Nephron progenitor cell (in vitro differentiated cells): ENCODE measurements at regions not wholly inside any gene's neighbourhood (a gene's known extent, or its start where the extent isn't known, plus 50 kb on each side); places are given as distances from the start of the nearest gene placed in this dataset.

Source experiments
- DNase-seq: peaks from one replicate; pipeline ENCODE4 v3.0.0; 2021
- H3K27ac Mint-ChIP-seq: 2 replicates; pipeline ENCODE4 v1.8.0; 2021; ENCODE audit warnings: mild to moderate bottlenecking, moderate library complexity, mixed read lengths
- H3K27me3 Mint-ChIP-seq: 2 replicates; pipeline ENCODE4 v1.8.0; 2021; ENCODE audit warnings: mild to moderate bottlenecking, low read depth, mixed read lengths; ENCODE audit not compliant: poor library complexity
- H3K36me3 Mint-ChIP-seq: 2 replicates; pipeline ENCODE4 v1.8.0; 2021; ENCODE audit warnings: low read depth, mixed read lengths
- H3K4me1 Mint-ChIP-seq: 2 replicates; pipeline ENCODE4 v1.8.0; 2021; ENCODE audit warnings: mixed read lengths
- H3K4me3 Mint-ChIP-seq: 2 replicates; pipeline ENCODE4 v1.8.0; 2021; ENCODE audit warnings: mild to moderate bottlenecking, moderate library complexity, mixed read lengths
- H3K9me3 Mint-ChIP-seq: 2 replicates; pipeline ENCODE4 v1.8.0; 2021; ENCODE audit warnings: mild to moderate bottlenecking, moderate library complexity, mixed read lengths
- CTCF ChIP-seq: fragments of 200-600 bp; sonication (generic); IDR thresholded peaks from 2 replicates; pipeline ENCODE4 v1.5.0; 2021; ENCODE audit warnings: antibody characterized with exemption

DNA sequence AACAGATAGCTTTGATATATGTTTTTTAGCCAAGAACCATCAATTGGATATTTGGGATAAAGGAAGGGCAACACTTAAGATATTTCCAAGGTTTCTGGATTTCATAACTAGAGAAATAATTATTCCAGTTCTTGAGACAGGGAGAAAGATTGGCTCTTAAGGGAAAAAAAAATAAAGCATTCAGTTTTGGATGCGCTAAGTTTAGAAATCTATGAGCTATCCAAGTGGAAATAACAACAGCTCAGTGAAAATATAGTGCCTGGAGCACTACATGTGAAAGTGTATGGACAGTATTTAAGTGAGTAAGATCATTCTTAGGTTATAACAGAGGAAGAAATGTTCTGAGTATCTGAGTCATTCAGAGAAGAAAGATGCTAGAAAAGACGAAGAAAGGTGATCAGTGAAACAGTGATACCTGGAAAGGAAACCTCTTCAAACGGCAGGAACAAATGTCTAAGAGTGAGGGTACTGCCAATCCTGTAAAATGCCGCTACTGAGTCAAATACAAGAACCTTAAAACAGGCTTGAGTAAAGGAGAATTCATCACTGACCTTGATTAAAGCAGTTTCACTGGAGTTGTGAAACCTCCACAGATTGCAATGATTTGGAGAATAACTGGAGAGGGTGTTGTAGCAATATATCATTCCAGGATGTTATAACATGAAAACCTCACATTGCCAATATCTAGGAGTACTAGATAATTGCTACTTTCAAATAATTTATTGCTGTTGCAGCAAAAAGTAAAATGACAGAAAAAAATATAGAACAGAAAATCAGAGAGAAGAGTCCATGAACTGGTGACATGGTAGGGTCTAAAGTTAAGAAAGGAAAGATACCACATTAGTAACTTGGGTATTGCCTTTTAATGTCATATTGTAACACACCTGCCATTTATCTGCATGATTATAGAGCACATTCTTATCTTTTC is 482.1 kb upstream of the RGS18 start:
- Mint-ChIP-seq H3K27ac (no peak overlapping the region), H3K9me3 (no peaks in the 10 kb centered on the region), H3K27me3 (no peaks in the 10 kb centered on the region), H3K4me3 (no peak overlapping the region), H3K4me1 (peaks cover 5% of the 10 kb centered on the region), H3K36me3 (no peaks in the 10 kb centered on the region)
- no peak for TF ChIP-seq CTCF
- no peak for DNase-seq

DNA sequence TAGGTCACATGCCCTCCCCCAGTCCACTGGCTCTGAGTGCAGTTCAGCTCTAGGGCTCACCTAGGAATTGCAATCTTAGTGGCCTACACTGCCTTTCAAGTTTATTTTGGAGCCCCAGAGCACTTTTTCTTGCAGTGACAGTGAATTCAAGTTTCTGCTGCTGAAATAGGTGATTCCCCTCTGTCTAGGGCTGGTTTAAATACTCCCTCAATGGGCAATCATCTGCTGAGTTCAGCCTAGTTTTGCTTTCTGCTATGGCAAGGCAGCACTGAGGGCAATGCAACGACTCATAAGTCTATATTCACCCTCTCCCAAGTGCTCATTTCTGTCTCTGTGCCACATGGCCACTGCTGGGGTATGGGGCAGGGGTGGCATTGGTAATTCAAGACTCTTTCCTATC is 472.6 kb upstream of the RGS18 start:
- DNase-seq: no peak
- Mint-ChIP-seq H3K27me3 (no peaks in the 10 kb centered on the region), H3K9me3 (peaks cover 8% of the 10 kb centered on the region), H3K4me1 (peaks cover 12% of the 10 kb centered on the region), H3K27ac (no peak overlapping the region), H3K4me3 (no peak overlapping the region), H3K36me3 (no peaks in the 10 kb centered on the region)
- TF ChIP-seq CTCF: no peak

GRCh38 chr1:191687721-191688120 is 470.5 kb upstream of the RGS18 start:
- Mint-ChIP-seq H3K27ac (no peak overlapping the region), H3K36me3 (peaks cover 1% of the 10 kb centered on the region), H3K27me3 (no peaks in the 10 kb centered on the region), H3K4me1 (peaks cover 12% of the 10 kb centered on the region), H3K4me3 (no peak overlapping the region), H3K9me3 (peaks cover 8% of the 10 kb centered on the region)
- DNase-seq: no peak
- no peak for TF ChIP-seq CTCF

GRCh38 chr1:191690931-191691330 is 467.3 kb upstream of the RGS18 start:
- TF ChIP-seq CTCF: no peak
- H3K27ac Mint-ChIP-seq: no peak overlapping the region
- peaks cover 15% of the 10 kb centered on the region for H3K36me3 Mint-ChIP-seq
- no peak overlapping the region for H3K4me3 Mint-ChIP-seq
- peaks cover 12% of the 10 kb centered on the region for H3K4me1 Mint-ChIP-seq
- DNase-seq: no peak
- H3K27me3 Mint-ChIP-seq: no peaks in the 10 kb centered on the region
- H3K9me3 Mint-ChIP-seq: peaks cover 26% of the 10 kb centered on the region

DNA sequence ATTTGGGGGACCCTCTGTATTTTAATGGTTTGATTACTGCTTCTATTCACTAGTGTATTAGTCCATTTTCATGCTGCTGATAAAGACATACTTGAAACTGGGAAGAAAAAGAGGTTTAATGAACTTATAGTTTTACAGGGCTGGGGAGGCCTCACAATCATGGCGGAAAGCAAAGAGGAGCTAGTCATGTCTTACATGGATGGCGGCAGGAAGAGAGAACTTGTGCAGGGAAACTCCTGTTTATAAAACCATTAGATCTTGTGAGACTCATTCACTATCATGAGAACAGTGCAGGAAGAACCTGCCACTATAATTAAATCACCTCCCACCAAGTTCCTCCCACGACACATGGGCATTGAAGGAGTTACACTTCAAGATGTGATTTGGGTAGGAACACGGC is 464.5 kb upstream of the RGS18 start:
- H3K27me3 Mint-ChIP-seq: no peaks in the 10 kb centered on the region

More for the DNA sequence above, 464.5 kb upstream of the RGS18 start:
- H3K4me3 Mint-ChIP-seq: no peak overlapping the region
- peaks cover 15% of the 10 kb centered on the region for H3K36me3 Mint-ChIP-seq
- TF ChIP-seq CTCF: no peak
- H3K9me3 Mint-ChIP-seq: peaks cover 26% of the 10 kb centered on the region
- H3K4me1 Mint-ChIP-seq: no peaks in the 10 kb centered on the region
- DNase-seq: no peak
- H3K27ac Mint-ChIP-seq: no peak overlapping the region
